Transverse colon (tissue), 4 donors: ENCODE measurements at regions not wholly inside any gene's neighbourhood (a gene's known extent, or its start where the extent isn't known, plus 50 kb on each side); places are given as distances from the start of the nearest gene placed in this dataset.

Source experiments
- DNase-seq: peaks from one replicate; pipeline ENCODE4 v3.0.0-alpha.2; 2019
- H3K27ac ChIP-seq, 4 donors: fragments of 200-600 bp; sonication (generic); 2 replicates each; pipeline ENCODE4 v1.5.1; 2016 to 2018; ENCODE audit warnings: inconsistent platforms in 4 of 4
- H3K27me3 ChIP-seq: fragments of 200-600 bp; sonication (generic); 2 replicates; pipeline ENCODE4 v1.5.1; 2017; ENCODE audit warnings: inconsistent platforms
- H3K36me3 ChIP-seq, 4 donors: fragments of 200-600 bp; sonication (generic); 2 replicates each; pipeline ENCODE4 v1.5.1; 2017 to 2019; ENCODE audit warnings: inconsistent platforms in 4 of 4
- H3K4me1 ChIP-seq, 4 donors: fragments of 200-600 bp; sonication (generic); 2 replicates each; pipeline ENCODE4 v1.5.1; 2017 to 2020; ENCODE audit warnings: inconsistent platforms in 4 of 4
- H3K4me3 ChIP-seq, 4 donors: fragments of 200-600 bp; sonication (generic); 1 replicate in 1 of 4; 2 replicates in 3 of 4; pipeline versions ENCODE4 v1.5.1 to v1.6.1; 2017 to 2019; ENCODE audit warnings: inconsistent platforms in 4 of 4
- H3K9me3 ChIP-seq, 2 donors: fragments of 200-600 bp; sonication (generic); 2 replicates each; pipeline ENCODE4 v1.5.1; 2017 to 2019; ENCODE audit warnings: inconsistent platforms in 2 of 2
- EP300 ChIP-seq: sonication (generic); formaldehyde crosslinking; IDR thresholded peaks from one replicate; pipeline ENCODE4 v1.6.1; 2017; ENCODE audit warnings: antibody characterized with exemption, low read depth
- POLR2A ChIP-seq: fragments of 450-650 bp; IDR thresholded peaks from one replicate; pipeline ENCODE4 v1.6.1; 2016; ENCODE audit warnings: antibody characterized with exemption, mild to moderate bottlenecking, moderate library complexity
- POLR2AphosphoS5 ChIP-seq, 3 donors: sonication (generic); formaldehyde crosslinking; IDR thresholded peaks; one replicate each; pipeline ENCODE4 v1.6.1; 2016; ENCODE audit warnings: antibody characterized with exemption in 3 of 3
- WGBS, 2 donors: methylation state at CpG; one replicate each; pipeline ENCODE4 v1.1.5; 2018; ENCODE audit warnings: low coverage in 1 of 2; 5-methylcytosine and 5-hydroxymethylcytosine counted together
- in situ Hi-C, 4 donors: fragments of 200-750 bp; cut with MboI; loops; one replicate each; pipeline versions ENCODE4 v1.15.0 to v1.15.1; 2017; ENCODE audit warnings: low sequenced_read_pairs in 3 of 4, low pct_ligation_motif_present in 1 of 4, low pct_unique_long_range_greater_than_20kb in 1 of 4
- intact Hi-C: fragments of 100-400 bp; cut with DNase I; formaldehyde crosslinking; loops from one replicate; pipeline ENCODE4 v1.15.1; 2023; ENCODE audit warnings: low total_unique reads
- TF ChIP-seq, protein P1 (sequence below), 5 experiments: fragments of 200-600 bp in 3 of 5; fragments of 450-650 bp in 2 of 5; sonication (generic) in 3 of 5; IDR thresholded peaks; 1 replicate in 2 of 5; 2 replicates in 3 of 5; pipeline ENCODE4 v1.5.1; 2016 to 2017; ENCODE audit warnings: antibody characterized with exemption in 5 of 5, inconsistent platforms in 3 of 5, mild to moderate bottlenecking in 2 of 5, moderate library complexity in 1 of 5

- 57 to 60% methylated on average over 2 to 3 of the region's 3 CpGs for WGBS, 2 donors
- no peaks in the 10 kb centered on the region for H3K36me3 ChIP-seq
- intact Hi-C loops (no loop called here), in situ Hi-C loops (no loop called here)
- H3K27ac ChIP-seq: no peak overlapping the region
- peaks cover 0 to 8% (median 2%) of the 10 kb centered on the region in 4 donors for H3K4me1 ChIP-seq
- H3K9me3 ChIP-seq: no peaks in the 10 kb centered on the region
- no peak overlapping the region for H3K4me3 ChIP-seq
- no peak for DNase-seq
- no peaks in the 10 kb centered on the region for H3K27me3 ChIP-seq
- TF ChIP-seq EP300 (no peak), POLR2AphosphoS5 (IDR thresholded peaks at IDR 0.05) (no peak), POLR2A (no peak)
- TF ChIP-seq, protein P1, sequence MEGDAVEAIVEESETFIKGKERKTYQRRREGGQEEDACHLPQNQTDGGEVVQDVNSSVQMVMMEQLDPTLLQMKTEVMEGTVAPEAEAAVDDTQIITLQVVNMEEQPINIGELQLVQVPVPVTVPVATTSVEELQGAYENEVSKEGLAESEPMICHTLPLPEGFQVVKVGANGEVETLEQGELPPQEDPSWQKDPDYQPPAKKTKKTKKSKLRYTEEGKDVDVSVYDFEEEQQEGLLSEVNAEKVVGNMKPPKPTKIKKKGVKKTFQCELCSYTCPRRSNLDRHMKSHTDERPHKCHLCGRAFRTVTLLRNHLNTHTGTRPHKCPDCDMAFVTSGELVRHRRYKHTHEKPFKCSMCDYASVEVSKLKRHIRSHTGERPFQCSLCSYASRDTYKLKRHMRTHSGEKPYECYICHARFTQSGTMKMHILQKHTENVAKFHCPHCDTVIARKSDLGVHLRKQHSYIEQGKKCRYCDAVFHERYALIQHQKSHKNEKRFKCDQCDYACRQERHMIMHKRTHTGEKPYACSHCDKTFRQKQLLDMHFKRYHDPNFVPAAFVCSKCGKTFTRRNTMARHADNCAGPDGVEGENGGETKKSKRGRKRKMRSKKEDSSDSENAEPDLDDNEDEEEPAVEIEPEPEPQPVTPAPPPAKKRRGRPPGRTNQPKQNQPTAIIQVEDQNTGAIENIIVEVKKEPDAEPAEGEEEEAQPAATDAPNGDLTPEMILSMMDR (IDR thresholded peaks at IDR 0.05): no peak
These were observed 194.8 kb downstream of the ZEB2 start for GRCh38 chr2:144325086-144325485.

DNA sequence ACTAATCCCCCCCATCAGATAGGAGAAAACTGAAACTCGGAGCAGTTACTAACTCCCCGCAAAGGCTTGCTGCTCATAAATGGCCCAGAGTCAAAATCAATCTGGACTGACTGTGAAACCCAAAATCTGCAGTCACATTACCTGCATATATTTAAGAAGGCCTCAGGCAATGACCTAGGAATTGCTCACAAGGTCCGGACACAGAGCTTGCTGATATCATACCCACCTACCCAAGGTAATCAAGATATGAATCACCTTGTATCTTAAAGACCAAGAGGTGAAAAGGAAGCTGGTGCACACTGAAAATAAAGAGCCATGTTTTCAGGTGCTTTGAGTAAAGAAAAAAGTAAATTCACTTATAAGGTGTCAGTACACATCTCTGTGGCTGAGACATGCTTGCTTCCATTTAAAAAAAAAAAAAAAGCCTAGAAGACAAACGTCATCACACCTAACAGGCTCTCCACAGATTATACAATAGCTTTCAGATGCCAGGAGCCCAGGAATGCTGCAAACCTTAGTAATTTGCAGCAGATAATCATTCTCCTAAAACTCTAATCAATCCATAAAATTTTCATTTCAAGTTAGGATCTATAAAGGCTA is 195.4 kb downstream of the ZEB2 start:
- H3K36me3 ChIP-seq: no peaks in the 10 kb centered on the region
- TF ChIP-seq, protein P1 (IDR thresholded peaks at IDR 0.05): no peak
- no peak for TF ChIP-seq POLR2A
- TF ChIP-seq EP300: no peak
- no peak for TF ChIP-seq POLR2AphosphoS5 (IDR thresholded peaks at IDR 0.05)
- H3K9me3 ChIP-seq: no peaks in the 10 kb centered on the region
- H3K4me3 ChIP-seq: no peak overlapping the region
- DNase-seq: no peak
- H3K27me3 ChIP-seq: no peaks in the 10 kb centered on the region
- 67 to 70% methylated on average over 4 of the region's 4 CpGs for WGBS, 2 donors
- intact Hi-C loops (no loop called here), in situ Hi-C loops (no loop called here)
- peaks cover 0 to 8% (median 2%) of the 10 kb centered on the region in 4 donors for H3K4me1 ChIP-seq
- no peak overlapping the region for H3K27ac ChIP-seq

GRCh38 chr2:144323946-144324345 is 196.0 kb downstream of the ZEB2 start:
- TF ChIP-seq EP300: no peak
- TF ChIP-seq, protein P1 (IDR thresholded peaks at IDR 0.05): no peak
- no peak for TF ChIP-seq POLR2A
- TF ChIP-seq POLR2AphosphoS5 (IDR thresholded peaks at IDR 0.05): no peak
- Histone ChIP-seq H3K27me3 (no peaks in the 10 kb centered on the region), H3K36me3 (no peaks in the 10 kb centered on the region), H3K9me3 (no peaks in the 10 kb centered on the region), H3K4me3 (no peak overlapping the region), H3K4me1 (peaks cover 0 to 8% (median 2%) of the 10 kb centered on the region in 4 donors), H3K27ac (no peak overlapping the region)
- WGBS, 2 donors: 60 to 93% methylated on average over 2 of the region's 2 CpGs
- in situ Hi-C loops (no loop called here), intact Hi-C loops (no loop called here)
- no peak for DNase-seq

- intact Hi-C loops: no loop called here
- WGBS, 2 donors: 76 to 83% methylated on average over 2 of the region's 2 CpGs
- in situ Hi-C loops: no loop called here
- TF ChIP-seq EP300: no peak
- no peak for DNase-seq
- H3K4me3 ChIP-seq: no peak overlapping the region
- peaks cover 0 to 8% (median 2%) of the 10 kb centered on the region in 4 donors for H3K4me1 ChIP-seq
- H3K36me3 ChIP-seq: no peaks in the 10 kb centered on the region
- H3K27me3 ChIP-seq: no peaks in the 10 kb centered on the region
- no peaks in the 10 kb centered on the region for H3K9me3 ChIP-seq
- no peak overlapping the region for H3K27ac ChIP-seq
These were observed 197.5 kb downstream of the ZEB2 start for GRCh38 chr2:144322379-144322778.

DNA sequence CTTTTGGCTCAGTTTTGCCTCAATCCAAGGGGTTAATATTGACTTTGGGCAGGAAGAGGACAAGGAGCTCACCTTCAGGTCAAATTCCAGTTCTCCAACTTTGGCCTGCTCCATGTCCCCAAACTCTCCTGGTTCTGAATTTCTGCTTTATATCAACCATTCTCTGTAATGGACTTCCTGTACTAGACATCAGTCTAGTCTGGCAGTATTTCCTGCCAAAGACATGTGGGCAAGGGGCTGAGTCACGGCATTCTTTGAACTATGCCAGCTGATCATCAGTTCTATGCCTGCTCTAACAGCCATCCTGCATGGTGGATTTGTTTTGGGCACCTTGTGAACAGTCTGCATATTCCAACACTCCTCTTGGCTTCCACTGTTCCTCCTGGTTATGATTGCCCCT is 199.4 kb downstream of the ZEB2 start:
- WGBS, 2 donors: 68% methylated on average over 1 of the region's 1 CpG; no CpG with 5 or more reads in 1 of the 2 donors
- intact Hi-C loops (no loop called here), in situ Hi-C loops (no loop called here)
- no peaks in the 10 kb centered on the region for H3K9me3 ChIP-seq
- TF ChIP-seq POLR2A (no peak), POLR2AphosphoS5 (IDR thresholded peaks at IDR 0.05) (no peak), EP300 (no peak)
- TF ChIP-seq, protein P1 (IDR thresholded peaks at IDR 0.05): no peak
- no peaks in the 10 kb centered on the region for H3K27me3 ChIP-seq
- H3K27ac ChIP-seq: no peak overlapping the region
- no peak overlapping the region for H3K4me3 ChIP-seq
- no peaks in the 10 kb centered on the region for H3K36me3 ChIP-seq
- DNase-seq: no peak
- H3K4me1 ChIP-seq: peaks cover 0 to 8% (median 2%) of the 10 kb centered on the region in 4 donors
